DOHH2 (cell line): ENCODE measurements at regions not wholly inside any gene's neighbourhood (a gene's known extent, or its start where the extent isn't known, plus 50 kb on each side); places are given as distances from the start of the nearest gene placed in this dataset.

Source experiments
- EZH2phosphoT487 ChIP-seq: fragments of 200-600 bp; sonication (generic); IDR thresholded peaks from 2 replicates; pipeline ENCODE4 v1.6.1; 2017; ENCODE audit warnings: borderline replicate concordance, mild to moderate bottlenecking, antibody characterized with exemption, low read length, moderate library complexity, mixed read lengths
- TF ChIP-seq, protein P1 (sequence below): fragments of 200-600 bp; sonication (generic); IDR thresholded peaks from one replicate; pipeline ENCODE4 v1.5.1; 2014; ENCODE audit warnings: antibody characterized with exemption, mild to moderate bottlenecking, low read depth, low read length; ENCODE audit not compliant: poor library complexity, severe bottlenecking

DNA sequence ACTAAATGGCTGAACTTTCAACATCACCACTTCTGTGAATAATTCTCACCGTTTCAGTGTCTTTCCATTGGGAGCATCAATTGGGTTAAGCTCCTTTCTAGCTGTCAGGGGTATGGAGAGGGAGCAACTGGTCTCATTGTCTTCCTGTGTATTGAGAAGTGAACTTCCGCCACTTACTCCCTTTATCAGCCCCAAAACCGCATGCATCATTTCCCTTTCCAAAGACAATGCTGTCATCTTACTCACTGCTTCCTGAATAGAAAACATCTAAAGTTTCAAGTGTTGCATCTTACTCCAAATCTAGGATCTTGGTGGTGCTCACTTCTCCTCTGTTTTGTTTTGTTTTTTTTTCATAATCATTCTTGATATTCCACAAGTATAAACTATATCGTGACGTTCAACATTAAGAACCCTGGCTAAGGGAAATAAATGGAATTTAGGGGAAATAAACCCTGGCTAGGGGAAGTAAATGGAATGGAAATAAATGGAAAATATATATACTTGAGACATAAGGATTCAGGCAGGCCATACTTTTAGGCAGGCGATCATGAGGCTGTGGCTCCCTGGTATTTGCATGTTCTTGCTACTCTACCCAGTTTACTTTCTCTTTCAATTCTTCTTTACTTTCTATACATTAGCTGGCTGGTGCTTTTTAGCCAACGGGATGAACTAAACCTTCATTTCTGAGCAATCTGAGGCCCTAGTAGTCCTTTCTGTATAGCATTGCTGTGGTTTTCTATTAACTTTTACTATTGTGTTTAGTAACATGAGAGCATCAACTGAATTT is 371.9 kb downstream of the BMPER start:
- TF ChIP-seq, protein P1, sequence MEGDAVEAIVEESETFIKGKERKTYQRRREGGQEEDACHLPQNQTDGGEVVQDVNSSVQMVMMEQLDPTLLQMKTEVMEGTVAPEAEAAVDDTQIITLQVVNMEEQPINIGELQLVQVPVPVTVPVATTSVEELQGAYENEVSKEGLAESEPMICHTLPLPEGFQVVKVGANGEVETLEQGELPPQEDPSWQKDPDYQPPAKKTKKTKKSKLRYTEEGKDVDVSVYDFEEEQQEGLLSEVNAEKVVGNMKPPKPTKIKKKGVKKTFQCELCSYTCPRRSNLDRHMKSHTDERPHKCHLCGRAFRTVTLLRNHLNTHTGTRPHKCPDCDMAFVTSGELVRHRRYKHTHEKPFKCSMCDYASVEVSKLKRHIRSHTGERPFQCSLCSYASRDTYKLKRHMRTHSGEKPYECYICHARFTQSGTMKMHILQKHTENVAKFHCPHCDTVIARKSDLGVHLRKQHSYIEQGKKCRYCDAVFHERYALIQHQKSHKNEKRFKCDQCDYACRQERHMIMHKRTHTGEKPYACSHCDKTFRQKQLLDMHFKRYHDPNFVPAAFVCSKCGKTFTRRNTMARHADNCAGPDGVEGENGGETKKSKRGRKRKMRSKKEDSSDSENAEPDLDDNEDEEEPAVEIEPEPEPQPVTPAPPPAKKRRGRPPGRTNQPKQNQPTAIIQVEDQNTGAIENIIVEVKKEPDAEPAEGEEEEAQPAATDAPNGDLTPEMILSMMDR = no peak
- no peak for TF ChIP-seq EZH2phosphoT487
